GM12864 (cell line): ENCODE measurements at regions not wholly inside any gene's neighbourhood (a gene's known extent, or its start where the extent isn't known, plus 50 kb on each side); places are given as distances from the start of the nearest gene placed in this dataset.

Experiments used
- DNase-seq: peaks from one replicate; pipeline ENCODE4 v3.0.0-alpha.2; 2011; ENCODE audit warnings: low read depth
- H3K4me3 ChIP-seq: 2 replicates; pipeline ENCODE4 v1.5.1; 2011; ENCODE audit warnings: mild to moderate bottlenecking, low read depth, low read length, control low read depth
- CTCF ChIP-seq: IDR thresholded peaks from 2 replicates; pipeline ENCODE4 v1.5.1; 2011; ENCODE audit warnings: low read depth, mild to moderate bottlenecking, moderate library complexity, low read length, control low read depth, inconsistent platforms; ENCODE audit errors: missing control alignments

- no peak overlapping the region for H3K4me3 ChIP-seq
- TF ChIP-seq CTCF = no peak
- no peak for DNase-seq
Measured at GRCh38 chr1:162924179-162924578, 63.2 kb upstream of the CCDC190 start.

- no peak for TF ChIP-seq CTCF
- DNase-seq = no peak
- no peak overlapping the region for H3K4me3 ChIP-seq
Measured at GRCh38 chr1:162922201-162922600, 61.2 kb upstream of the CCDC190 start.

GRCh38 chr1:162921311-162921710, 60.3 kb upstream of the CCDC190 start:
- no peak for TF ChIP-seq CTCF
- DNase-seq = no peak
- H3K4me3 ChIP-seq = no peak overlapping the region

- no peak for DNase-seq
- TF ChIP-seq CTCF = no peak
- no peak overlapping the region for H3K4me3 ChIP-seq
Measured at GRCh38 chr1:162919034-162919433, 58.1 kb upstream of the CCDC190 start.

- H3K4me3 ChIP-seq = no peak overlapping the region
- no peak for DNase-seq
- TF ChIP-seq CTCF = no peak
Measured at GRCh38 chr1:162918151-162918754, 57.3 kb upstream of the CCDC190 start.

GRCh38 chr1:162916821-162917613, 56.0 kb upstream of the CCDC190 start:
- no peak overlapping the region for H3K4me3 ChIP-seq
- DNase-seq = no peak
- TF ChIP-seq CTCF = no peak

GRCh38 chr1:162916407-162916806, 55.4 kb upstream of the CCDC190 start:
- H3K4me3 ChIP-seq = no peak overlapping the region
- no peak for TF ChIP-seq CTCF
- DNase-seq = no peak
